ENCODE measurements at regions not wholly inside any gene's neighbourhood (a gene's known extent, or its start where the extent isn't known, plus 50 kb on each side); places are given as distances from the start of the nearest gene placed in this dataset.

- Histone ChIP-seq H2AK9ac (replicated peaks; ENCODE audit: low read depth, low read length, poor library complexity) (no peak overlapping the region), H2BK15ac (ENCODE audit: low read depth, low read length) (no peak overlapping the region), H2BK120ac (ENCODE audit: low read depth, low read length) (no peak overlapping the region), H3K23ac (ENCODE audit: low read depth, low read length) (no peak overlapping the region), H4K5ac (ENCODE audit: low read depth, low read length) (no peak overlapping the region), H3K18ac (ENCODE audit: low read depth, low read length) (no peak overlapping the region), H3K36me3 (ENCODE audit: control insufficient read depth, insufficient read depth, low read length) (no peaks in the 10 kb centered on the region), H3K56ac (ENCODE audit: extremely low read depth, insufficient read depth, low read length) (no peak overlapping the region), H2BK20ac (ENCODE audit: low read depth, low read length) (no peak overlapping the region), H2AFZ (replicated peaks; ENCODE audit: low read length, poor library complexity) (no peak overlapping the region), H2AK5ac (ENCODE audit: low read depth, low read length) (no peak overlapping the region), H3K4me3 (ENCODE audit: insufficient read depth, low read depth, low read length) (no peak overlapping the region), H3K9ac (ENCODE audit: low read depth, low read length) (no peak overlapping the region), H4K20me1 (ENCODE audit: insufficient read depth, low read length) (no peaks in the 10 kb centered on the region), H3K9me1 (ENCODE audit: insufficient read depth, low read length) (no peaks in the 10 kb centered on the region), H3K79me1 (ENCODE audit: low read depth in 1 of 2, low read length in 2 of 2) (no peaks in the 10 kb centered on the region), H3K4ac (ENCODE audit: low read depth, low read length) (no peak overlapping the region), H3K27me3 (ENCODE audit: control insufficient read depth, insufficient read depth, low read length) (peaks cover 3% of the 10 kb centered on the region; the same call in 1 of the 2 replicates), H4K8ac (ENCODE audit: low read depth in 2 of 2, low read length in 2 of 2) (no peak overlapping the region), H4K91ac (ENCODE audit: insufficient read depth, low read depth, low read length) (no peak overlapping the region), H2BK5ac (ENCODE audit: low read depth, low read length, poor library complexity, severe bottlenecking) (no peak overlapping the region), H3K4me2 (ENCODE audit: low read depth, low read length) (no peak overlapping the region), H3K27ac (ENCODE audit: insufficient read depth, low read length) (no peak overlapping the region), H3K9me3 (ENCODE audit: control insufficient read depth, insufficient read depth, low read length) (no peaks in the 10 kb centered on the region), H3K14ac (replicated peaks; ENCODE audit: low read depth, low read length) (no peak overlapping the region), H3K4me1 (ENCODE audit: control insufficient read depth, insufficient read depth, low read length) (no peaks in the 10 kb centered on the region)
- ATAC-seq (ENCODE audit: low read depth), result no peak
- no peak for TF ChIP-seq CTCF (conservative IDR thresholded peaks at IDR 0.05; ENCODE audit: low read depth, low read length)
- TF ChIP-seq MAFK (IDR thresholded peaks at IDR 0.05; ENCODE audit: low read depth, low read length), result no peak
- TF ChIP-seq FOS (IDR thresholded peaks at IDR 0.05; ENCODE audit: low read depth, low read length), result no peak
- no peak for TF ChIP-seq RFX5 (IDR thresholded peaks at IDR 0.05; ENCODE audit: low read depth, low read length)
- no peak for TF ChIP-seq POLR2A (IDR thresholded peaks at IDR 0.05; ENCODE audit: low read depth, low read length)
- TF ChIP-seq RCOR1 (IDR thresholded peaks at IDR 0.05; ENCODE audit: insufficient replicate concordance, low read length), result no peak
- TF ChIP-seq USF2 (IDR thresholded peaks at IDR 0.05; ENCODE audit: low read depth, low read length), result no peak
- no peak for TF ChIP-seq RAD21 (IDR thresholded peaks at IDR 0.05; ENCODE audit: low read length)
- no peak for TF ChIP-seq MAZ (IDR thresholded peaks at IDR 0.05; ENCODE audit: borderline replicate concordance, low read depth, low read length)
- no peak for TF ChIP-seq MXI1 (IDR thresholded peaks at IDR 0.05; ENCODE audit: borderline replicate concordance, low read depth, low read length)
- no peak for TF ChIP-seq BHLHE40 (IDR thresholded peaks at IDR 0.05; ENCODE audit: low read depth, low read length)
- no peak for TF ChIP-seq NFE2L2 (IDR thresholded peaks at IDR 0.05; ENCODE audit: low read depth, low read length)
- no peak for TF ChIP-seq SMC3 (IDR thresholded peaks at IDR 0.05; ENCODE audit: low read depth, low read length)
- TF ChIP-seq CEBPB (IDR thresholded peaks at IDR 0.05; ENCODE audit: low read depth, low read length), result no peak
- TF ChIP-seq CHD1 (IDR thresholded peaks at IDR 0.05; ENCODE audit: low read depth, low read length), result no peak
- TF ChIP-seq ELK1 (IDR thresholded peaks at IDR 0.05; ENCODE audit: borderline replicate concordance, low read depth, low read length), result no peak
- no peak for DNase-seq
- in situ Hi-C loops (cut with MboI; ENCODE audit: low sequenced_read_pairs), result no loop called here
- POLR2A ChIA-PET (ENCODE audit: unreplicated experiment), result no interaction called here
- intact Hi-C loops (cut with micrococcal nuclease), result no loop called here
- 95% methylated on average over 4 of the region's 5 CpGs; no CpG with 5 or more reads in 1 of the 2 experiments for WGBS, 2 experiments (ENCODE audit: extremely low coverage in 2 of 2, insufficient read length in 1 of 2)
- BruUV-seq (replicated peaks), result no TSS peak
- CTCF ChIA-PET, result no interaction called here
- dilution Hi-C loops (cut with HindIII; ENCODE audit: low sequenced_read_pairs, unreplicated experiment), result no loop called here
These were observed 117.2 kb upstream of the ADCY1 start for GRCh38 chr7:45456747-45457524.
